Type B pancreatic cell (in vitro differentiated cells): ENCODE measurements at regions not wholly inside any gene's neighbourhood (a gene's known extent, or its start where the extent isn't known, plus 50 kb on each side); places are given as distances from the start of the nearest gene placed in this dataset.

Source experiments
- DNase-seq: peaks from one replicate; pipeline ENCODE4 v3.0.0; 2021; ENCODE audit warnings: mixed read lengths; ENCODE audit not compliant: unreplicated experiment; ENCODE audit errors: extremely low spot score
- H3K27ac Mint-ChIP-seq: 2 replicates; pipeline ENCODE4 v1.8.0; 2021; ENCODE audit warnings: mild to moderate bottlenecking, mixed read lengths
- H3K27me3 Mint-ChIP-seq: 2 replicates; pipeline ENCODE4 v1.8.0; 2021; ENCODE audit warnings: mixed read lengths
- H3K36me3 Mint-ChIP-seq: 2 replicates; pipeline ENCODE4 v1.8.0; 2021; ENCODE audit warnings: mixed read lengths
- H3K4me1 Mint-ChIP-seq: one replicate; pipeline ENCODE4 v1.8.0; 2021; ENCODE audit warnings: mixed read lengths; ENCODE audit not compliant: unreplicated experiment
- H3K4me3 Mint-ChIP-seq: 2 replicates; pipeline ENCODE4 v1.8.0; 2021; ENCODE audit warnings: mild to moderate bottlenecking, mixed read lengths
- H3K9me3 Mint-ChIP-seq: 2 replicates; pipeline ENCODE4 v1.8.0; 2021; ENCODE audit warnings: mixed read lengths
- TF ChIP-seq, protein P1 (sequence below): fragments of 200-600 bp; sonication (generic); conservative IDR thresholded peaks from 2 replicates; pipeline ENCODE4 v1.5.0; 2021; ENCODE audit warnings: antibody characterized with exemption, mild to moderate bottlenecking

- DNase-seq, result no peak
- TF ChIP-seq, protein P1, sequence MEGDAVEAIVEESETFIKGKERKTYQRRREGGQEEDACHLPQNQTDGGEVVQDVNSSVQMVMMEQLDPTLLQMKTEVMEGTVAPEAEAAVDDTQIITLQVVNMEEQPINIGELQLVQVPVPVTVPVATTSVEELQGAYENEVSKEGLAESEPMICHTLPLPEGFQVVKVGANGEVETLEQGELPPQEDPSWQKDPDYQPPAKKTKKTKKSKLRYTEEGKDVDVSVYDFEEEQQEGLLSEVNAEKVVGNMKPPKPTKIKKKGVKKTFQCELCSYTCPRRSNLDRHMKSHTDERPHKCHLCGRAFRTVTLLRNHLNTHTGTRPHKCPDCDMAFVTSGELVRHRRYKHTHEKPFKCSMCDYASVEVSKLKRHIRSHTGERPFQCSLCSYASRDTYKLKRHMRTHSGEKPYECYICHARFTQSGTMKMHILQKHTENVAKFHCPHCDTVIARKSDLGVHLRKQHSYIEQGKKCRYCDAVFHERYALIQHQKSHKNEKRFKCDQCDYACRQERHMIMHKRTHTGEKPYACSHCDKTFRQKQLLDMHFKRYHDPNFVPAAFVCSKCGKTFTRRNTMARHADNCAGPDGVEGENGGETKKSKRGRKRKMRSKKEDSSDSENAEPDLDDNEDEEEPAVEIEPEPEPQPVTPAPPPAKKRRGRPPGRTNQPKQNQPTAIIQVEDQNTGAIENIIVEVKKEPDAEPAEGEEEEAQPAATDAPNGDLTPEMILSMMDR, result no peak
- peaks cover 4% of the 10 kb centered on the region for H3K4me1 Mint-ChIP-seq
- no peaks in the 10 kb centered on the region for H3K27me3 Mint-ChIP-seq
- peak overlapping the region; percentile 92 for H3K27ac Mint-ChIP-seq
- peak overlapping the region; percentile 98 for H3K4me3 Mint-ChIP-seq
- peaks cover 2% of the 10 kb centered on the region for H3K9me3 Mint-ChIP-seq
- H3K36me3 Mint-ChIP-seq, result peaks cover 9% of the 10 kb centered on the region
Measured at GRCh38 chrX:63560601-63561218, 209.6 kb upstream of the SPIN4 start.

DNA sequence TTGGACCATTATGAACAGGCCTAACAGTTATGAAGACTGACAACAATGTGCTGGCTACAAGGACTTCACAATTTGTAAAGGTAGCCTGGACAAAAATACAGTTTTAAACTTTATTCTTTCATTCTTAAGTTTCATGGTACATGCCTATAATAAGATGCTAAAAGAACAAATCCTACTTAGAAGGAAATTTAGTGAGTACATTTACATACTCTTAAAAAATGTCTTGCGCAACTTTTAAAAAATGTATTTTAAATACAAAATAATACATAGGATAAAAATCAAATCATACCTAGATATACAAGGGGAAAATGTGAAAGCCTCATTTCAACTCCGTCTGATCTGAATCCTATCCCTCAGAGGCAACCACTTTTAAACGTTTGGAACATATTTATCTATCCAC, 200.7 kb upstream of the SPIN4 start:
- Mint-ChIP-seq H3K9me3 (peaks cover 9% of the 10 kb centered on the region), H3K36me3 (peaks cover 9% of the 10 kb centered on the region), H3K27ac (no peak overlapping the region), H3K4me1 (no peaks in the 10 kb centered on the region), H3K4me3 (no peak overlapping the region), H3K27me3 (no peaks in the 10 kb centered on the region)
- DNase-seq, result no peak
- TF ChIP-seq, protein P1, result no peak

GRCh38 chrX:63530654-63531053, 179.5 kb upstream of the SPIN4 start:
- TF ChIP-seq, protein P1, result no peak
- H3K27ac Mint-ChIP-seq, result no peak overlapping the region
- no peaks in the 10 kb centered on the region for H3K4me1 Mint-ChIP-seq
- DNase-seq, result no peak
- H3K4me3 Mint-ChIP-seq, result no peak overlapping the region
- no peaks in the 10 kb centered on the region for H3K27me3 Mint-ChIP-seq
- peaks cover 9% of the 10 kb centered on the region for H3K9me3 Mint-ChIP-seq
- no peaks in the 10 kb centered on the region for H3K36me3 Mint-ChIP-seq

GRCh38 chrX:63529961-63530360, 178.8 kb upstream of the SPIN4 start:
- H3K36me3 Mint-ChIP-seq, result no peaks in the 10 kb centered on the region
- peaks cover 9% of the 10 kb centered on the region for H3K9me3 Mint-ChIP-seq

GRCh38 chrX:63526863-63527262, 175.7 kb upstream of the SPIN4 start:
- Mint-ChIP-seq H3K27ac (no peak overlapping the region), H3K36me3 (no peaks in the 10 kb centered on the region), H3K4me1 (no peaks in the 10 kb centered on the region), H3K4me3 (no peak overlapping the region), H3K9me3 (peaks cover 5% of the 10 kb centered on the region), H3K27me3 (no peaks in the 10 kb centered on the region)
- DNase-seq, result no peak
- TF ChIP-seq, protein P1, result no peak

More at GRCh38 chrX:63529961-63530360, 178.8 kb upstream of the SPIN4 start:
- Mint-ChIP-seq H3K4me3 (no peak overlapping the region), H3K4me1 (no peaks in the 10 kb centered on the region), H3K27ac (no peak overlapping the region), H3K27me3 (no peaks in the 10 kb centered on the region)
- no peak for DNase-seq
- TF ChIP-seq, protein P1, result no peak
